Ishikawa (cell line): ENCODE measurements at regions not wholly inside any gene's neighbourhood (a gene's known extent, or its start where the extent isn't known, plus 50 kb on each side); places are given as distances from the start of the nearest gene placed in this dataset.

Experiments
- CEBPB ChIP-seq: IDR thresholded peaks from 2 replicates; pipeline ENCODE4 v1.6.1; 2012
- CREB1 ChIP-seq: IDR thresholded peaks from 2 replicates; pipeline ENCODE4 v1.6.1; 2012; ENCODE audit warnings: low read depth
- EGR1 ChIP-seq: IDR thresholded peaks from 2 replicates; pipeline ENCODE4 v1.6.1; 2012
- EP300 ChIP-seq: IDR thresholded peaks from 2 replicates; pipeline ENCODE4 v1.6.1; 2012; ENCODE audit warnings: borderline replicate concordance
- FOXM1 ChIP-seq: IDR thresholded peaks from 2 replicates; pipeline ENCODE4 v1.6.1; 2012; ENCODE audit warnings: low read depth, borderline replicate concordance
- MAX ChIP-seq: IDR thresholded peaks from 2 replicates; pipeline ENCODE4 v1.6.1; 2012
- NFIC ChIP-seq: IDR thresholded peaks from 2 replicates; pipeline ENCODE4 v1.6.1; 2012
- RAD21 ChIP-seq: IDR thresholded peaks from 2 replicates; pipeline ENCODE4 v1.6.1; 2012; ENCODE audit warnings: low read depth
- REST ChIP-seq: IDR thresholded peaks from 2 replicates; pipeline ENCODE4 v1.6.1; 2012; ENCODE audit warnings: low read depth, mild to moderate bottlenecking
- TAF1 ChIP-seq: IDR thresholded peaks from 2 replicates; pipeline ENCODE4 v1.6.1; 2012; ENCODE audit warnings: low read depth, mild to moderate bottlenecking
- TCF12 ChIP-seq: IDR thresholded peaks from 2 replicates; pipeline ENCODE4 v1.6.1; 2012; ENCODE audit warnings: low read depth
- TEAD4 ChIP-seq: IDR thresholded peaks from 2 replicates; pipeline ENCODE4 v1.6.1; 2012
- USF1 ChIP-seq: IDR thresholded peaks from 2 replicates; pipeline ENCODE4 v1.6.1; 2012
- YY1 ChIP-seq: IDR thresholded peaks from 2 replicates; pipeline ENCODE4 v1.6.1; 2012; ENCODE audit warnings: low read depth
- ZBTB7A ChIP-seq: IDR thresholded peaks from 2 replicates; pipeline ENCODE4 v1.6.1; 2012; ENCODE audit warnings: low read depth

GRCh38 chr4:122278976-122279375, 99.8 kb upstream of the ADAD1 start:
- no peak for TF ChIP-seq TEAD4
- TF ChIP-seq YY1: no peak
- TF ChIP-seq EGR1: no peak
- no peak for TF ChIP-seq TCF12
- TF ChIP-seq ZBTB7A: no peak

- TF ChIP-seq TAF1 (no peak), CREB1 (no peak), EP300 (no peak), REST (no peak), MAX (no peak), CEBPB (no peak)
These were observed 99.1 kb upstream of the ADAD1 start for GRCh38 chr4:122279670-122280069.

GRCh38 chr4:122285285-122285684, 93.5 kb upstream of the ADAD1 start:
- TF ChIP-seq TCF12 (no peak), ZBTB7A (no peak), FOXM1 (no peak), REST (no peak), EP300 (no peak), NFIC (no peak), MAX (no peak), YY1 (no peak), TAF1 (no peak), CREB1 (no peak), EGR1 (no peak), CEBPB (no peak), RAD21 (no peak), USF1 (no peak), TEAD4 (no peak)

GRCh38 chr4:122293374-122294365, 85.1 kb upstream of the ADAD1 start:
- TF ChIP-seq ZBTB7A: no peak
- no peak for TF ChIP-seq FOXM1
- TF ChIP-seq RAD21: no peak
- TF ChIP-seq CEBPB: no peak
- no peak for TF ChIP-seq NFIC
- no peak for TF ChIP-seq CREB1
- no peak for TF ChIP-seq EGR1
- TF ChIP-seq MAX: no peak
- TF ChIP-seq YY1: no peak
- no peak for TF ChIP-seq TAF1
- no peak for TF ChIP-seq REST
- TF ChIP-seq EP300: no peak
- TF ChIP-seq TCF12: no peak
- TF ChIP-seq TEAD4: no peak
- TF ChIP-seq USF1: no peak
